ENCODE measurements at regions not wholly inside any gene's neighbourhood (a gene's known extent, or its start where the extent isn't known, plus 50 kb on each side); places are given as distances from the start of the nearest gene placed in this dataset.

DNA sequence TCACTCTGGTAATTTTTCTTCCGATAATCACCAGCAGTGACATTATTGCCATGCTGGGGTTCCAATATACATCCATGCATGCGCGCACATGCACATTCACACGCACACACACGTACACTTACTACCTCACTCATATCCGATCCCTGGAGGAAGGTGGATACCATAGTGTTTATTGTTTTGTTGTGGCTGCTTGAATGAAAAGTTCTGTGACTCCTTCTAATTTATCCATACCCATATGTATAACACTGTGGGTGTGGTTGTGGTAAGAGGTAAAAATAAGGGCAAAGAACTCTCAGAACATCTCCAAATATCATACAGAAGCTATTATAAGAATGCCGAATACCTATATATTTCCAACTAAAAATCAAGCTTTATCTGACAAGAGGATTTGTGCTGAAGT, 407.8 kb upstream of the PODXL start:
- in situ Hi-C loops (cut with HindIII; ENCODE audit: low sequenced_read_pairs) = no loop called here

DNA sequence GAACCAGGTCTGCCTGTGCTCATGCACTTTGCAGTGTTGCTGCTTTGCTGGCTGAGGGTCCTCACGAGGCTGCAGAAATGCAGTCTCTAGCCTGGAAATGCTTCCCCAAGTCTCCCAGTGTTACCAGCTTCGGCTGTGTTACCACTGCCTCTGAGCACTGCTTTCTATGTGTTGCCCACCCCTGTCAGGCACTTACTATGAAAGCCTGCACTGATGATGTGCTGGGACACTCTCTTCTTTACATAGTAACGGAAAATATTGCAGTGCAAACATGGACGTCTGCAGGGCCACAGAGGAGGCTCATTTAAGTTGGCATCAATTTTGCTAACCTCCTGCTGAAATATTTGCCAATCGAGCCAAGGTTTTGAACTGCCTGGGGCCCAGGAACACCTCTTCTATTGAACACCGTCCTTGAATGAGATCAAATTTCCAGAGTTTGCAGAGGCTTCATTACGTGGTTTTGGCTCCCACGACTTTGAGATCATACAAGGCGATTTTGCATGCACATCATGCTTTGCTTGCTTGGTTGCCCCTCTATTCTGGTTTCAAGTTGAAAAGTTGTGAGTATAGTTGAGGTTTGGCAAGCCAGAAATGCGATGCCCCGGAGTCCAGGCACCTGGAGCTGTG, 404.7 kb upstream of the PODXL start:
- in situ Hi-C loops (cut with HindIII; ENCODE audit: low sequenced_read_pairs) = no loop called here

DNA sequence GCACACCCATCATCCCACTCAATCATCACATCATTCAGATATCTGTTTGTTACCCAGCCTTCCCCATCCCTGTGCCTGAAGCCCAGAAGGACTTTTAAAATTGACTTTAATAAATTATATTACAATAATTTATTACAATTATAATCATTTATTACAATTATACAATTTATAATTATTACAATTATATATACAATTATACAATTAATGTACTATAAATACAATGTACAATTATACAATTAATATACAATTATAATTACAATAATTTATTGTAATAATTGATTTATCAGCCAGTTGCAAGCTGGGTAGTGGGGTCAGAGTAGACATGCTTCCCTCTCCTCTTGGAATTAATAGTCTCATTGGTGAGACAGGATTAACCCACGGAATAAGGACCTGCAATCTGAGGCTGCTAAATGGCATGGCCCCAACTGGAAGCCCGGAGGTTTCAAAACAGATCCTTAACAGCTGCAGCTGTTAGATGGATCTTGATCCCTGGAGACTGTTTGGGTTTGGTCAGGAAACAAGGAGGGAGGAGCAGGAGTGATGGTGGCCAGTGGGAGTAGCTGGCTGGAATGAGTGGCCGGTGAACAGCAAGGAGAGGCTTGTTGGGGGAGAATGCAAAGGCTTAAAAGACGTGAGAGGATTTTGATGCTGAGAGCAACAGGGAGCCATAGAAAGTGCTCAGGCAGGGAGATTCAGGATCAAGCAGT, 402.8 kb upstream of the PODXL start:
- in situ Hi-C loops (cut with HindIII; ENCODE audit: low sequenced_read_pairs) = no loop called here

DNA sequence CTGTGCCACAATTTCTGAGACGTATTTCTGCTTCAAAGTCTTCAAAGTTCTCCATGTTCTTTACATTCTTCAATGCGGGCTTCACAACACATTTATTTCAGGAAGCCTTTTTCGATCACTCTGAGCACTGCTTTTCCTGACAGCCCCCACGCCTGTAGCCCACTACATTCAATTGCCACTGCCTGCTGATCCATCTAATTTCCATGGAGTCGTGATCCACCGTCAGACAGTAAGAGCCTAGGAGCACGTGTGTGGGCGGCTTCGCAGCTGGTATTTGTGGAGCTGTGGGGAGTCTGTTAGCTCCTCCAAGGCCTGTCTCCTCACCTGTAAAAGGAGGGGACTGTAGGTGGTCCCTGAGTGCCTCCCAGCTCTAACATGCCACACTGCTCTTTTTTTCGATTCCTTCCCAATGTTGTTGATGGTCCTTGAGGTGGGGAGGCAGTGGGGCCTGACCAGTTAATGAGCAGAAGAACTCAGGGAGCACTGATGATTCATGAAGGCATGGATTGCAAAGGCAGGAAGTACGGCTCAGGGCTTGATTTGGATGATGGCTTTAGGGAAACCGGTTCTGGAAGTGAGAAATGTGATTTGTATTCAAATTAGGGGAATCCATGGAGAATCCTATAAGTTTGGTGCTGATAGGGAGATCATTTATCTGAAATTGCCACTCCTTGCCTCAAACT, 401.1 kb upstream of the PODXL start:
- in situ Hi-C loops (cut with HindIII; ENCODE audit: low sequenced_read_pairs) = no loop called here

DNA sequence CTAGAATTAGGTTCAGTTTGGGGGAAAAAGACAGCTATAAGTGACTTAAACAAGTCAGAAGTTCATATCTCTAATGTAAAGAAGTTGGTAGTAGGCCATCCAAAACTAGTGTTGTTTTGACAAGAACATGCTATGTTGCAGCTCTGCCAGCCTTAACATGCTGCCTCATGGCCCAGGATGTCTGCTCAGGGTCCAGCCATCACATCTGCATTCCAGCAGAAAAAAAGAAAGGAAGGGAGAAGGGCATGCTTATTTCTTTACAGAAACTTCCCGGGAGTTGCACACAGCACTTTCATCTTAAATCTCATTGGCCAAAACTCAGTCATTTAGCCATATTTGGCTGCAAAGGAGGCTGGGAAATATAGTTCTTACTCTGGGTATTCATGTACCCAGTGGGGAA, 400.4 kb upstream of the PODXL start:
- in situ Hi-C loops (cut with HindIII; ENCODE audit: low sequenced_read_pairs) = no loop called here

DNA sequence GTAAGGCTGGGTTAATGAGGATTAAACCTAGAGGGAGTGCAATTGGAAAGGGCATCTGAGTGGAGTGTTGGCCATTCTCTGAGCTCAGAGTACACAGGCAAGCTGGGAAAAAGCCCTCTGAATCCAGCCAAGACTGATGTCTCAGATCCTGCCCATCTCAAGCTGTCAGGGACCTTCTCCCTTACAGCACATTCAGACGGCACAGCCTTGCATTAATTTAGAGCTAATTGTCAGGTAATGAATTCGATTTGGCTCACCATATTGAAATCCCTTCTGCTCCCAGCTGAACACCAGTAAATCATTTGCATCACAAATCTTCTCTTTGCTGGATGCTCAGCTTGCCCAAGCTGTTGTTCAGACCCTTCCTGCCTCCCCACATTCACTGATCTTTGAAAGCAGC, 399.3 kb upstream of the PODXL start:
- in situ Hi-C loops (cut with HindIII; ENCODE audit: low sequenced_read_pairs) = no loop called here

DNA sequence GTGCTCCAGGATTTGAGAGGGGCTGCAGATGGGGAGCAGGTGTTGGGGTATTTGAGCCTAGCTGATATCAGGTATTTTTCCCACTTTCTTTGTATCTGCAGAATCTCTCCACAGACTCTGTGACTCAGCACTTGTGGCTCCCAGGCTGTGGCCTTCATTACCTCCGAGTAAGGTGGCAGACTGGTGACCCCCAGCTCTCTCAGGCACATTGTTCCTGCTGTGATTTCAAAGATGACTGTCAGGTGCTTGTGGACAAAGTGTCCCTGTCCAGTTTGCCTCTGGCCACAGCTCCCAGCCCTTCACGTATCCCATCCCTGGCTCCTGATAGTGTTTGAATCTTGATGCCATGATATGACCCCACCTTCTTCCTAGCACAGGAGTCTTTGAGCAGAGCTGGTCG, 396.8 kb upstream of the PODXL start:
- in situ Hi-C loops (cut with HindIII; ENCODE audit: low sequenced_read_pairs) = no loop called here

DNA sequence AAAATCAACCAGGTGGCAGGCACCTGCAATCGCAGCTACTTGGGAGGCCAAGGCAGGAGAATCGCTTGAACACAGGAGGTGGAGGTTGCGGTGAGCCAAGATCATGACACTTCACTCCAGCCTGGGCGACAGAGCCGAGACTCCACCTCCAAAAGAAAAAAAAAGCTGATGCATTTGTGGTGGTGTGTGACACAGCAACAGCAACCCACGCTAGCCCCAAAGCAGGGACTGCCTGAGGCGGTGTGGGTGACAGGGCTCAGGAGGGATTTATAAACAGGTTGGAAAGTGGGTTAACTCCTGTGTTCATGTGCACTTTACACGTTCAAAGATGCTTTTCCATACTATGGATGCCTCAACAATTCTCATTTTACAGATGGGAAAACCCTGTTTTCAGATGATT, 395.9 kb upstream of the PODXL start:
- in situ Hi-C loops (cut with HindIII; ENCODE audit: low sequenced_read_pairs) = no loop called here

DNA sequence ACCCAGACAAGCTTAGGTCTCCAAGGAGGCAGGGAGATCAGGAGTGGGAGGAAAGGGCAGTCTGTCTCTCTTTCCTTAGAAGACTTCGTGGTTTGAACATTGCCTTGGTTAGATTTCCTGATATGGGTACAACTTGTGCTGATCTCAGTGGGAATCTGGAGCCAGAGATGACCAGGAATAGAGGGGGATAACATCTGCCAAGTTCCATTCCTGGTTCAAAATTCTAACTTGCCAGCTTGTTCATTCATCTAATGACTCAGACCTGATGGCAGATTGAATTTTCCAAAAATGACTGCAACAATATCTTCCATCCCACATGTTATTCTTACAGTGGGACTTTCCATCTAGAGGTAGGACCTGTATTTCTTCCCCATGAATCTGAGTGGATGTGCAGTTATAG, 394.3 kb upstream of the PODXL start:
- in situ Hi-C loops (cut with HindIII; ENCODE audit: low sequenced_read_pairs) = no loop called here

DNA sequence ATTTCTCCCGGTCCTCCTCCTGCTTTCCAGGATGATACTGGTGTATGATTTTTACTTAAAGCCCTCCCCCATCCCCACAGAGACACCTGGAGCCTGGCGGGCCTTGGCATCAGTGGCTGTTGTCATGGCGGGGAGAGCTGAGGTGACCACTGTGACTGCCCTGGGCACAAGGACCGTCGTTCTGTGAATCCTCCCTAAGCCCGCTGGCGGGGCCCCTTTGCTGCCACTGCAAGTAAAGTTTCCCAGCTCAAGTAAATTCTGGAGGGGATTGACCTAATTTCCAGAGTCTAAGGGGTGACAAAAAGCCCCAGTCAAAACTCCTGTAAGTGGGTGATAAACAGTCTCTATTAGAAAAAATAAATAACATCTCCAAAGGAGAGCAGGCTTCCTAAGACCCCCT, 393.2 kb upstream of the PODXL start:
- in situ Hi-C loops (cut with HindIII; ENCODE audit: low sequenced_read_pairs) = loop anchor here (25.0 kb wide), 1 partner anchor 288 kb away; no protein-coding TSS in a partner anchor

DNA sequence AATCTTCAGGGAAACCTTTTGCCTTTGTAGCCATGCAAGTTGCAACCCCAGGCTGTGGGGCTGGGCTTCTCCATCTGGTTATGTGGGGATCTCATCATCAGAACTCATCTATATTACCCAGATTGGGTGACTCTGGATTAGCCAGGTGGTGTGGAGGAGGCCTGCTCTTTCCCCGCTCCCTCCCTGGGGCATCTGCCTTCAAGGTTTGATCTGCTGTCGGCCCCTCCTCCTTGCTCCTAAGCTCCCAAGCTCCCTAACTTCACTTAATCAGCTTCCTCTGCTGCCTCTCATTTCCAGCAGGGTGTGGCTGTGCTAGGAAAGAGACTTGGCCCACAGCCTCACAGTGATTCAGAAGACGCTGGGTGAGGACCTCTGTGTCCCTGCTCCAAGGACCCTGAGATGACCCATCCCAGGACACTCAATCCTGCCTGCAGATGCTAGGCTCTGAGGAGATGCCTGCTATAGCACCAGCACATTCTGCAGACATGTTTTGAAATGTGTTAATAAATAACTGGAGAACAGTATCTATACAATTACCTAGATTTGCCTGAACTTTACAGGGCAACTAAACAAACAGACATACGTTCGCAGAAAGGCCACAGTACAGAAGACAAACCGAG, 392.1 kb upstream of the PODXL start:
- in situ Hi-C loops (cut with HindIII; ENCODE audit: low sequenced_read_pairs) = loop anchor here (25.0 kb wide), 1 partner anchor 289 kb away; no protein-coding TSS in a partner anchor

DNA sequence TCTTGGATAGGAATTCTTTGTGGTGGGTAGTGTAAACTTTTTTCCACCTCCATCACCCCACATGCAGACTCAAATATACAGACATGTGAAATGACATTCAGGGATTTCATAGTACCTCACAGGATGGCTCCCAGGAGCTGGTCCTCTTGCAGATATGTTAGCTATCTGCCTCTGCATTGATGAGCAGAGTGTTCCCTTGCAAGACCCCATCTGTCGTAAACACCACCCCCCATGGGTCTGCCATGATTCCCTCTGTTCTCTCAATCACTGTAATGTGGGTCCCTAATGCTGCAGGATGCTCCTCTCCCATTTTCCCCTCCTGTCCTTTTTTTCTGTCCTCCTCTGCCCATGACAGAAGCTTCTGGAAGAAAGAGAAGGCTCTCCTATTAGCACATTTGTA, 391.2 kb upstream of the PODXL start:
- in situ Hi-C loops (cut with HindIII; ENCODE audit: low sequenced_read_pairs) = loop anchor here (25.0 kb wide), 1 partner anchor 290 kb away; no protein-coding TSS in a partner anchor

DNA sequence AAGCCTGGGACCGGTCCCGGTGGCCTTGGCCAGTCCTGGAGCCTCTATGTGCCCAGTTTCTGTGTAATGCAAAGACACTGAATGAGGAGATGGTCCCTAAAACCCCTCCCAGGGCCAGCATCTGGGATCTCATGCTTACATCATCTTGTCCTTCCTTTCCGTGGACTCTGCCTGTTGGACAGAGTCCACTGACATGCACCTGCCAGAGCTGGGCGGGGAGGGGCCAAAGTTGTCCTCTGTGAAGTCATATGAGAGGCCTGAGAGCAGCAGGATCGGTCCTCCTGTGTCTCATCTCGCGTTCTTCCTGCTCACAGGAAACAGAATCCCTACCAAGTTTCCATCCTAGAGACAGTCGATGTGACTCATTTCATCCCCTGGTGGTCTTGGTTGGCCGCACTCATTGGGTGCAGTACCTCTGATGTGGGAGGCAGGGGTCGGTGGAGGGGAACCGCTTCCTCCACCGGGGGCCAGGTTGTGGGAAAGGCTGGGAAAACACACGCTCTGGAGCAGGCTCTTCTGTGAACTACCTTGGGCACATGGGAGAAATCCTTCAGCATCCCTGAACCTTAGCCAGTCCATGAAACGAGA, 389.6 kb upstream of the PODXL start:
- in situ Hi-C loops (cut with HindIII; ENCODE audit: low sequenced_read_pairs) = loop anchor here (25.0 kb wide), 1 partner anchor 291 kb away; no protein-coding TSS in a partner anchor

DNA sequence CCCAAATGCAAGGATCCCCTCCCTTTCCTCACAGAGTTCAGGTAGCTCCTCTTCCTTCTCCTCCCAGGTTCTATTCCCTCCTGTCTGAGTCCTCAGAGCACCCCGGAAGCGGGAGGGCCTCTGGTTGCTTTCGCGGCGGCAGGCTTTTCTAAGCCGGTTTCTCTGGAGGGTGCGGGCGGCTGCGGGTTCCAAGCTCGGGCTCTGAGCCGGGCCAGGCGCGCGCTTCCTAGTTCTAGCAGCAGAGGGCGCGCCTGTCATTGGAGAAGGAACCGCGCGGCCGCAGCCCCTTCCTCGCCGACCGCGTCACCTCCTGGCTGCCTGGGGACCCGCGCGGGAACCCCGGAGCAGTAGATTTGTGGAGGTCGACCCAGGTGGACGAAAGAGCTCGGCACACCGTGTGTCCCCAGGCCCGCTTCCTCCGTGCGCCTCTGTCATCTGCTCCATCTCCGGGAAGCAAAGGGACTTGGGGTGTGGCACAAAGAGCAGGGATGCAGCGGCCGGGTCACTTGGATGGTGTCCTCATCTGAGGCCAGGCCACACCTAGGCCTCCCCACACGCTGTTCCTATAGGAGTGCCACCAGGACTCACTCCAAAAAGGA, 389.0 kb upstream of the PODXL start:
- in situ Hi-C loops (cut with HindIII; ENCODE audit: low sequenced_read_pairs) = loop anchor here (25.0 kb wide), 1 partner anchor 292 kb away; no protein-coding TSS in a partner anchor

DNA sequence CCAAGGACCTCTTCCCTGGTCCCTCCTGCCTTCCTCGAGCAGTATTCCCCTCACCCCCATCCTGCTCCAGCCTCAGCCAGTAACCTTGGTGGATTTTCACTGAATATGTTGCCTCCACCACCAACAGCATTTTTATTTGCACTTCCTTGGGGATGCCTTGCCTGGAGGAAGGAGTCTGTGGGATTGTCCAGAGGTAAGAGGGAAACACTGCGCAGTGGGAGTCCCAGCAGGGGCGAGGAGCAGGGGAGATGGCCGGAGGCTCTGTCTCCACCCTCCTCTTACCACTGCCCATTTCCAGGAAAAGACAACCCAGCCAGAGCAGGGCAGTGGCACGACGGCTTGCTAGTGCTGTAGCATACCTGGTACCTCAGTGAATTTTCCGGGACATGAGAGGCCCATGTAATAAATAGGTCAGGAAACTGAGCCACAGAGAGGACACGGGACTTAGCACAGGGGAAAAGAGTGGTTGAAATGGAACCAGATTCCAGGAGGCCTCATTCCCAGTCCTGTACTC, 388.2 kb upstream of the PODXL start:
- in situ Hi-C loops (cut with HindIII; ENCODE audit: low sequenced_read_pairs) = loop anchor here (25.0 kb wide), 1 partner anchor 293 kb away; no protein-coding TSS in a partner anchor

DNA sequence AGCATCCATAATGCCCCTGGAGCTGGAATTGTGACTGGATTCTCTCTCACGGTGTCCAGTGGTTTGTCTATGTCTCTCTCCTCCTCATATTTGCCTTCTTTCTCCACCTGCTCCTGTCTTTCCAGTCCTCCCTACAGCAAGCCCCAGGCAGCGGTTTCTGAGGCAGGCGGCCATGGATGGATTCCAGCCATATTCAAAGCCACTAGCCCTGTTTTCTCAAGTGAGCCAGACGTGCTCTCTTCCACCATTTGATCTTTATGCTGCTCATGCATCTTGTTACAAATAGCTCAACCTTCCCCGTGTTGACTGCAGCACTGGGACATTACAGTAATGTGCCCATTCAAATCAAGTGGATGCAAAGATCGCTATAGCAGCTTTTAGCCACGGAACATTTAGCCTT, 387.2 kb upstream of the PODXL start:
- in situ Hi-C loops (cut with HindIII; ENCODE audit: low sequenced_read_pairs) = loop anchor here (25.0 kb wide), 1 partner anchor 294 kb away; no protein-coding TSS in a partner anchor

DNA sequence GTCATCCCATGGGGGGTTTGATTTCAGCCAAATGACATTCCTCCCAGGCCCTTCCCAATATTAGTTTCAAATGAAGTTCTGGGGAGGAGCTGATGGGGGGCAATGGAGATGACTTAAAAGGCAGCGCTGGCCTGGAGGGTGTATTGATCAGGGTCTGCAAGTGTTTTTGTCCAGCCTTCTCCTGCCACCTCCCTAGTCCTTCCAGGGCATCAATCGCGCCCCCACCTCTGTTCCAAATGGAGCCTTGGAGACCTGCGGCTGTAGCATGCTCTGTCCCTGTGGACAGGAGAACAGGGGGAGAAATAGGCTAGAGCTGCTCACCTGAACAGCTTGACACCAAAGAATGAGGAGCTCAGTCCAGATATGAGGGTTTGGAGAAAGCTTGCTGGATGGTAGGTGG, 386.8 kb upstream of the PODXL start:
- in situ Hi-C loops (cut with HindIII; ENCODE audit: low sequenced_read_pairs) = loop anchor here (25.0 kb wide), 1 partner anchor 294 kb away; no protein-coding TSS in a partner anchor

DNA sequence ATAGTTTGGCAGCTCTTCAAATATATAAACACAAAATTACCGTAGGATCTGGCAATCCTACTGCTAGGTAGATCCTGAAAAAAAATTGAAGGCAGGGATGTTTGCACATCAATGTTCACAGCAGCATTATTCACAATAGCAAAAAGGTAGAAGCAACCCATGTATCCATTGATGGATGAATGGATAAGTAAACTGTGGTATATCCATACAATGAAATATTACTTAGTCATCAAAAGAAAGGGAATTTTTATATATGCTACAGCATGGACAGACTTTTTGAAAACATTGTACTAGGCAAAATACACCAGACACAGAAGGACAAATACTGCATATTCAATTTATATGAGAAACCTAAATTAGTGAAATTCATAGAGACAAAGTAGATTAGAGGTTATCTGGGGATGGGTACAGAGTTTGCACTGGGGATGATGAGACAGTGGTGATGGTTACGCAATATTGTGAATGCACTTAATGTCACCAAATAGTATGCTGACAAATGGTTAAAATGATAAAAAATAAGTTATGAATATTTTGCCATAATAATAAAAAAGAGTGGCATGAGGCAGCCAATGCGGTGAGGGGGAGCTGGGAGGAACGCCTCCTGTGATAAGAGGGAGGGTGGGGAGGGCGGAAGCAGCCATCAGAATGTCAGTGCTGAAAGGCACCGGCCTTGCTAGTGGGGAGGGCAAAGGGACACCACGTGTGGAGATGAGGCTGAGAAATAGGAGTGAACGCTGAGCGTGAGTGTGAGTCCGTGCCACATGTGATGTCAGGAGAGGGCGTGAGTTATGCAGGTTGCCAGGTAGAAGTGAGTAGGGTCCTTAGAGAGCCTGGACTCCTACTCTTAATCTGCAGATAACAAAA, 386.1 kb upstream of the PODXL start:
- in situ Hi-C loops (cut with HindIII; ENCODE audit: low sequenced_read_pairs) = loop anchor here (25.0 kb wide), 1 partner anchor 295 kb away; no protein-coding TSS in a partner anchor

DNA sequence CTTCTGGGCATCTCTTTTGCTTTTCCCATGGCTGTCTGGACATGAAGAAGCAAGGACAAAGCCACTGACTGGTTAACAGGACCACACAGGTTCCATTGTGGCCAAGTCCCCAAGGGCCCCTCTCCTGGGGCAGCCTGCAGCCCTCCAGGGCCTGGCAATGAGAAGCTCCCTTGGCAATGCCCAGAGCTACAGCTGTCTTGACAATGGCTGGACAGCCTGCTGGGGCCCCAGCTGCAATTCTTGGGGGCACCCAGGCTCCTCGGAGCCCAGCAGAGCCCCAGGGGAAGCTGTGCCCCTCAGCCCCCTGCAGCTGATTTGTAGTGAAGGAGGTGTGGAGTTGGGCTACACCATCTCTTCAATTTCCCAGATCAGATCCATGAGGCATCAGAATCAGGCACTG, 384.9 kb upstream of the PODXL start:
- in situ Hi-C loops (cut with HindIII; ENCODE audit: low sequenced_read_pairs) = loop anchor here (25.0 kb wide), 1 partner anchor 296 kb away; no protein-coding TSS in a partner anchor
